ENCODE measurements at regions not wholly inside any gene's neighbourhood (a gene's known extent, or its start where the extent isn't known, plus 50 kb on each side); places are given as distances from the start of the nearest gene placed in this dataset.

- DNase-seq (ENCODE audit: low read depth in 3 of 3), result no peak
Measured at GRCh38 chr7:7117935-7118586, 64.3 kb upstream of the C1GALT1 start.

- DNase-seq (ENCODE audit: low read depth in 3 of 3), result no peak
Measured at GRCh38 chr7:7118822-7119221, 63.5 kb upstream of the C1GALT1 start.

GRCh38 chr7:7119729-7120128 is 62.6 kb upstream of the C1GALT1 start:
- no peak for DNase-seq (ENCODE audit: low read depth in 3 of 3)

DNA sequence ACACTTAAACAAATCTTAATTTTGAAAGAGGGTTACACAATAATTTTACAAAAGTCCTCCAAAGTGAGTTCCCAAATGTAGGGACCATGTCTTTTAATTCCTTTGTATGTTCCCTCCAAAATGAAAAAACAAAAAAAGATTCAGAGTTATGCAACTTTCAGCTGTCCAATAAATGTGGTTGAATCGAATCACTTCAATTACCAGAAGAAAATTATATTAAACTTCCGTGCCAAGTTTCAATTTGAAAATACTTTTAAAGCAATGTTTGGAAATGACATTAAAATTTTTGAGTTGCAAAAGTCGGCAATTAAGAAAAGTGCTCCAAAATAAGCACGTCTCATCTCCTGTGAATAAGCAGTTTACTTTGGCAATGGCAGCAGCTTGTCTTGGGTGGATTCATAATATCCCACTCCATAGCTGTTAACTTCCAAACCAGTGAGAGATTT is 60.3 kb upstream of the C1GALT1 start:
- no peak for DNase-seq (ENCODE audit: low read depth in 3 of 3)

GRCh38 chr7:7122701-7123281 is 59.6 kb upstream of the C1GALT1 start:
- DNase-seq (ENCODE audit: low read depth in 3 of 3), result no peak

- no peak for DNase-seq (ENCODE audit: low read depth in 3 of 3)
Measured at GRCh38 chr7:7125963-7126362, 56.4 kb upstream of the C1GALT1 start.

GRCh38 chr7:7127773-7128172 is 54.6 kb upstream of the C1GALT1 start:
- no peak for DNase-seq (ENCODE audit: low read depth in 3 of 3)

DNA sequence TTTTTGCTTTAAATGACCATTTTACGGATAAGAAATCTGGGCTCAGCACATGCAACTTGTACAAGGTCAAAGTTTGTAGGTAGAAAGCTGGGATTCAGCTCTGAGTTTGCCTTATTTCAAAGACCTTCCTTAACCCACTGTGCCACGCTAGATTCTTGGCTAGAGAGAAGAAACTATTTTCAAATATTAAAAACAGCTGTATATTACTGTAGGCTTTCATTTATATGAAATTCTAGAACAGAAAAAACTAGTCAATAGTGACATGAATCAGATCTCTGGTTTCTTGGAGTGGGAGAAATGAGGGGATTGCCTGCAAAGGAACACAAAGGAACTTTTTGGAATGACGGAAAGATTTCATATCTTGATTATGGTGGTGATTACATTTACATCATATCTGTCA is 53.0 kb upstream of the C1GALT1 start:
- DNase-seq (ENCODE audit: low read depth in 3 of 3), result no peak

- no peak for DNase-seq (ENCODE audit: low read depth in 3 of 3)
Measured at GRCh38 chr7:7131273-7131672, 51.1 kb upstream of the C1GALT1 start.

Data from stimulated activated CD4-positive, alpha-beta T cell treated with anti-CD3 and anti-CD28 coated beads, TNF-alpha, amount 100 ng/mL, for 48 hours (primary cell).